GM18498 (cell line): ENCODE measurements at regions not wholly inside any gene's neighbourhood (a gene's known extent, or its start where the extent isn't known, plus 50 kb on each side); places are given as distances from the start of the nearest gene placed in this dataset.
A peak's percentile ranks its signal among the peaks of the same experiment; 100 is the strongest.

ENCODE experiments used
- ATAC-seq: cut with Tn5 transposase; IDR thresholded peaks from one replicate; pipeline ENCODE4 v1.9.1; 2021; ENCODE audit warnings: mild to moderate bottlenecking, moderate library complexity; ENCODE audit not compliant: unreplicated experiment

DNA sequence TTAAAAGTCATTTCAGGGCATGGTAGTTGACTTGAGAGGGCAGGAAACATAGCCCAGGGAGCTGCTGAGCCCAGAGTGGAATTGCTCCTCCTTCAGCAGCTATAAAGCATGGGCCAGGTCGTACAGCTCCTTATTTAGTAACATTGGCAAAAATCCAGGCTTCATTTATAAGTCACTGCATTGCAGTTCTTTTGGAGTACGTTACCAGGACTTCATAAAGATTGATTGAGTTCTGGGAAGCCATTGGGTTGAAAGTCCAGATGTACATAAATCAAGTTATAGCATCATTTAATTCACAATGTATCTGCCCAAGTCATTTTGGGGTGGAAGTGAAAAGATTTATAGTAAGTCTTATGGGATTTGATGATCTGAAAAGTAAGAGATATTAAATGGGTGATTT is 53.0 kb upstream of the ANKEF1 start:
- no peak for ATAC-seq

DNA sequence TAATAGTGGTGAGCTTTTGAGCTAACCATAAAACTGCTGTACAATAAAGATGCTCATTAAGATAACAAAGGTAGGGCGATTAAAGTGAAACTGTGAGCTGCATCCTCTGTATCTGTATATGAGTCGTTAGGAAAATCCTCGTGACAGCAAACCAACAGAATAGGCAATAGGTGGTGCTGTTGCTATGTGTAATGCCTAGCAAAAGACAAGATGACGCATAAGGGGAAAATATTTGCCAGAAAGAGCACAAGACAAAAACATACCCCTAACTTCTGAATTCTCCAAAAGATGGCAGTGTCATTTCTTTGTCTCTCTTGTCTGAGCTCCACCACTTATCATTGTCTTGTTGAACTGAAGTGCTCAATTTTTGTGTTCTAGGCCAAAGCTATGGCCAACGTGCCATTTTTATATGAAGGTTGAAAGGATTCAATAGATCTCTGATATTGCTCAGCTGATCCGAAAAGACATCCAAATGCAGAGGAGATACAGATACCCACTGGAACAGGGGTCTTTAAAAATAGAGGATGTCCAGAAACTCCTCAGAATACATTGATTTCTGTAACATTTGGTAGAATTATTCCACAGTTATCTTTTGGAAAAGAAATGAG is 56.3 kb upstream of the ANKEF1 start:
- ATAC-seq = peak; percentile 96

- ATAC-seq = no peak
Measured at GRCh38 chr20:9977629-9978028, 57.2 kb upstream of the ANKEF1 start.

DNA sequence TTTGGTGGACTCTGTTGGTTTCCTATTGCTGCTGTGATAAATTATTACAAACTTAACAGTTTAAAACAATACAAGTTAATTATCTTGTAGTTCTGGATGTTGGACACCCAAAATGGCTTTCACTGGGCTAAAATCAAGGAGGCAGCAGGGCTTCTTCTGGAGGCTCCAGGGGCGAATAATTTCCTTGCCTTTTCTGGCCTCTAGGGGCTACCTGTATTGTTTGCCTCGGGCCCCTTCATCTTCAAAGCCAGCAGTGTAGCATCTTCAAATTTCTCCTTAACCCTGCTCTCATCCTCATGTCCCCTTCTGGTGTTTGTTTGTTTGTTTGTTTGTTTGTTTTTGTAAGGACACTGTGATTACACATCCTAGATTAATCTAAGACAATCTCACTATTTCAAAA is 60.5 kb upstream of the ANKEF1 start:
- no peak for ATAC-seq

DNA sequence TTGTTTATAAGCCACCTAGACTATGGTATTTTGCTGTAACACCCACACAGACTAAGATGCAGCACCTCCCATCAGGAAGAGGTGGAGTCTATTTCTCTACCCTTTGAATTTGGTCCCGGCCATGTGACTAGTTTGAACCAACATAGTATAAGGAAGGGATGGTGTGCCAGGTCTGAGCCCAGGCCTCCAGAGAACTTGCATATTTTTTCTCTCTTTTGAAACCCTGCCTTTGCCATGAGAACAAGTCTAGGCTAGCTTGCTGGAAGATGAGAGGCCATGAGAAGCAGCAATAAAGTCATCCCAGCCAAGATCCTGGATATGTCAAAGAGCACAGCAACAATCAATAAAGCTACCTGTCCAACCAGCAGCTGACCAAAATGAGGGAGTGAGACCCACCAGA is 63.0 kb upstream of the ANKEF1 start:
- ATAC-seq = no peak

DNA sequence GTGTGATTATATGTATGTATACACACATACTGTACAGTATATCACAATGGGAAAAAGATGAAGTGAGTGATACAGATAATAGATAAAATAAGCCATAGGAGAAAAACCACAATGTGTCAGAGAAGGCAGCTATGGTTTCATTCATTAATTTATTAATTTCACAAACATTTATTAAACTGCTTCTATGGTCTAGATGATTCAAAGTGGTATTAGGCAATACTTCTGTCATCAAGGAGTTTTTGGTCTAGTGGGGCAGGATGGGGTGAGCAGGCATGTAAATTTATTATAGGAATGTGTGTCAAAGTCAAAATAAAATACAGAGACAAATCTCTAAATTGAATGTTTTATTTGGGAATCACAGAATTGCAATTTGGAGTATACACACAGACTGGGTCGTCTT is 65.2 kb upstream of the ANKEF1 start:
- no peak for ATAC-seq

GRCh38 chr20:9968015-9968414 is 66.8 kb upstream of the ANKEF1 start:
- no peak for ATAC-seq

DNA sequence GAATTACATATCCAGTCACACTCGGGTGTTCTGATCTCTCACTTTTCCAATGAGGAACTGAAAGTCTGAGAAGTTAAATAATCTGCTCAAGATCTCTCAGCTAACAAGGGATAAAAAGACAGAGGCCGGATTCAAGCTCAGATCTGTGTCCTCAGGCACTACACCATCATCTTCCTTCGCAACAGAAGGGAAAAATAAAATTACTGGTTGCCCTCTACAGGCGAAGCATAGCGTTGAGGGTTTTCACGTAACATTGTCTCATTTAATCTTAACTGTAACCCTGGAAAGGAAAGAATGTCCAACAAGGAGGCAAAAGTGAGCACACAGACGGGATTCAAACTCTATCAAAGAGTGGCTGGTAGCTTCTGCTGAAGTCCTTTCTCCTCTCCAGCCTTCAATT is 67.8 kb upstream of the ANKEF1 start:
- no peak for ATAC-seq

- ATAC-seq = no peak
Measured at GRCh38 chr20:9963029-9963428, 71.8 kb upstream of the ANKEF1 start.

DNA sequence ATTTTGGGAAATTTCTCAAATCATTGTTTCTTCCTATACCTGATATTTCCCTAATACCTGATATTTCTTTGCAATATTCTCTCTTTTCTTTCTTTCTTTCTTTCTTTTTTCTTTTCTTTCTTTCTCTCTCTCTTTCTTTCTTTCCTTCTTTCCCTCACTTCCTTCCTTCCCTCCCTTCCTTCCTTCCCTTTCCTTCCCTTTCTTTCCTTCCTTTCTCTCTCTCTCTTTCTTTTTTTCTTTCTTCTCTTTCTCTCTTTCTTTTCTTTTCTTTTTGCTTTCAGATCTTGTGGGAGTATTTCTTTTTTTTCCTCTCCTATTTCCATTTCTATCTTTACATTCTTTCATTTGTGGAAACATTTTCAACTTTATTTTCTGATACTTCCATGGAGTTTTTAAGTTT is 76.1 kb upstream of the ANKEF1 start:
- ATAC-seq = no peak

DNA sequence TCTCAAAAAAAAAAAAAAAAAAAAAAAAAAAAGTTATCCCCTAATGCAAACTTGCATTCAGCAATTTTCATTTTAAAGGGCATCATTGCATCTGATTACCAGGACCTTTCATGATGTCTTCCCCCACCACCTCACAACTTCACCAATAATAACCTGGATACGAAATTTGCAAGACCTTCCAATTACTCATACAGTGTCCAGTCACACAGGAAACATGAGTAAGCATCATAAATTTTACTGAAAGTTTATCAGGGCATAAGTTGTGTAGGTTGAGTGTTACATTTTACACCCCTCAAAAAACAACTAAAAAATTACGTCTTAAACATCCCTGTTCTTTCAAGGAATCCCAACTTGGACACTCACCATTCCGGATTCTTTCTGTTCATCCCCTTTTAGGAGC is 79.1 kb upstream of the ANKEF1 start:
- ATAC-seq = no peak

DNA sequence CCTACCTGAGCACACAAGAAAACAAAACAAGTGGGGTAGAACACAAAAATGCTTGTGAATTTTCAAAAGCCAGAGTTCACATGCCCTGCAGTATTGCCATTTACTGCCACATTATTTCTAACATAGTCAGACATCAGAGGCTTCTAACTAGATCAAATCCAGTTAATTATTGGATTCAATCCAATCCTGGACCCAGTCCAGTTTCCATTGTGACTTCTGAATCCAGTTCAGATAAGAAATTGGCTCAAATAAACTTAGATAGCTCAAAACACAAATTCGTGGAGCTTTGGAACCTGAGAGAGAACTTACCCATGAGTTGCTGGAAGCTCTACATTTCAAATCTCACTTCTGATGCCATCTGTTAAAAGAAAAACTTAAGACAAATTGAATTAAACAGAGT is 85.2 kb upstream of the ANKEF1 start:
- no peak for ATAC-seq

GRCh38 chr20:9945408-9945807 is 89.4 kb upstream of the ANKEF1 start:
- ATAC-seq = no peak

GRCh38 chr20:9942736-9943135 is 92.1 kb upstream of the ANKEF1 start:
- ATAC-seq = no peak

GRCh38 chr20:9940329-9940728 is 94.5 kb upstream of the ANKEF1 start:
- no peak for ATAC-seq

GRCh38 chr20:9939231-9939630 is 95.6 kb upstream of the ANKEF1 start:
- ATAC-seq = no peak

GRCh38 chr20:9935285-9935684 is 96.4 kb upstream of the PAK5 start:
- ATAC-seq = no peak

DNA sequence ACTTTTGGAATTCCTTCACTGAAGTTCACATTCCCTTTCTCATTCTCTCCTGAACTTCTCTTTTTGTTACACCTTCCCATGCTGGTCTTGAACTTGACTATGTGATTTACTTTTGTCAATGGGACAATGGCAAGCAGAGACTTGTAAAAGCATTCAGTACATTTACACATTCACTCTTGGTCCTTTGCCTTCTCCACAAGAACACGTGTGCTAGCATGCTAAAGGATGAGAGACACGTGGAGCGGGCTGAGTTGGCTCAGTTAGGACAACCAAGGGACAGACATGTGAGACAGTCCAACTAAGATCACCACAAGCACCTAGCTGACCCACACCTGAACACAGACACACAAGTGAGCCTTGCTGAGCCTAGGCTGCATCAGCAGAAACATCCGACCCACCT is 91.3 kb upstream of the PAK5 start:
- no peak for ATAC-seq

GRCh38 chr20:9928955-9929354 is 90.1 kb upstream of the PAK5 start:
- ATAC-seq = no peak

- ATAC-seq = peak; percentile 83
Measured at GRCh38 chr20:9928281-9928737, 89.4 kb upstream of the PAK5 start.

DNA sequence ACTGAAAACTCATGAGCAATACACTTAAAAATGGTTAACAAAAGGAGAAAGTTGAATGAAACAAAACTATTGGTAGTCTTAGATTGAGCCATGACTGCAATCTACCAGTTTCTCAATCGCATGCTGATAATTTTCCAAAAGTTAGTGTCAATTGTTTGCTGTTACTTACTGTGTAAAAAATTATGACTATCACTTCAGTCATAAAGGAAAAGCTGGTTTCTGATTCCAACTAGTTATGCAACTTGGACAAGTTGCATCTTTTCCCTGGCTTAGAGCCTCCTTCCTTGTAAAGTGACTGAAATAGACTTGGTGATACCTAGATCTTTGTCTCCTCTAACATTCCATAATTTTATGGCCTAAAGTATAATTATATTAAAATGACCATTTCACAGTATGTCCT is 88.3 kb upstream of the PAK5 start:
- no peak for ATAC-seq

GRCh38 chr20:9926476-9926875 is 87.6 kb upstream of the PAK5 start:
- ATAC-seq = no peak

DNA sequence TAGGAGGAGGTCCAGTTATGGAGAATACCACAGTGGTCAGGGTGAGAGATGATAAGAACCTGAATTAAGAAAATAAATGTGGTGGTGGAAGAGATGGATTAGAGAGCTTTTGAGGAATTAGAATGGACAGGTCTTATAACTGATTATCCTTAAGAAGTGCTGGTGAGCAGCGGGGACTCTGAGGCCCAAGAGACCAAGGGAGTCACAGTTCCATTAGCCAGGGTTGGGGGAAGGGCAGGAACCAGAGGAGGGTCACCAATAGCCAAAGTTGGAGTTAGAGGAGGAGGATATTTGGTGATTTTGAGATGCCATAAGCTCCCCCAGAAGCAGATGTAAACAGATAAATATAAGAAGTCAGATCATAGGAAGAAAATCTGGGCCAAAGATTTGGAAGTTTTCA is 87.1 kb upstream of the PAK5 start:
- ATAC-seq = no peak

- ATAC-seq = no peak
Measured at GRCh38 chr20:9923648-9924047, 84.8 kb upstream of the PAK5 start.
